ENCODE measurements at regions not wholly inside any gene's neighbourhood (a gene's known extent, or its start where the extent isn't known, plus 50 kb on each side); places are given as distances from the start of the nearest gene placed in this dataset.
"Not testable (repeated sequence)": the region's sequence is repeated elsewhere in the genome, so short reads cannot be mapped to it uniquely, and the experiment has no call there.

DNA sequence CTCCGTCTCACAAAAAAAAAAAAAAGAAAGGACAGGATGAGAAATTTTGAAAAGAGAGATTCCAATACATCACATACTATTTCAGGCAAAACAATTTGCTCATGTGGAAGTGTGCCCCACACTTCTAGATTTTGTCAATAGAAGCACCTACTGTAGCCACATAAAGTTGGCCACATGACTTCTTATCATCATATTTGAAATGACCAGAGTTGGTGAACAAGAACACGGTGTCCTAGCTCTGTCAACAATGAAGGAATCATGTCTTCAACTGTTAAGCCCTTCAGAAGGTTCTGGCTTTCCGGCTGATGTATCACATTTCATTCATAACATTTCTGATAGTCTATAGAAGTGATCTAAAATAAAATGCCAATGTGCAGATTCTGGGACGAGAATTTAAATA is 534.5 kb downstream of the TMEM114 start:
- no peak overlapping the region for H3K4me3 ChIP-seq (replicated peaks; ENCODE audit: low read depth, low read length)
- TF ChIP-seq, protein P1, sequence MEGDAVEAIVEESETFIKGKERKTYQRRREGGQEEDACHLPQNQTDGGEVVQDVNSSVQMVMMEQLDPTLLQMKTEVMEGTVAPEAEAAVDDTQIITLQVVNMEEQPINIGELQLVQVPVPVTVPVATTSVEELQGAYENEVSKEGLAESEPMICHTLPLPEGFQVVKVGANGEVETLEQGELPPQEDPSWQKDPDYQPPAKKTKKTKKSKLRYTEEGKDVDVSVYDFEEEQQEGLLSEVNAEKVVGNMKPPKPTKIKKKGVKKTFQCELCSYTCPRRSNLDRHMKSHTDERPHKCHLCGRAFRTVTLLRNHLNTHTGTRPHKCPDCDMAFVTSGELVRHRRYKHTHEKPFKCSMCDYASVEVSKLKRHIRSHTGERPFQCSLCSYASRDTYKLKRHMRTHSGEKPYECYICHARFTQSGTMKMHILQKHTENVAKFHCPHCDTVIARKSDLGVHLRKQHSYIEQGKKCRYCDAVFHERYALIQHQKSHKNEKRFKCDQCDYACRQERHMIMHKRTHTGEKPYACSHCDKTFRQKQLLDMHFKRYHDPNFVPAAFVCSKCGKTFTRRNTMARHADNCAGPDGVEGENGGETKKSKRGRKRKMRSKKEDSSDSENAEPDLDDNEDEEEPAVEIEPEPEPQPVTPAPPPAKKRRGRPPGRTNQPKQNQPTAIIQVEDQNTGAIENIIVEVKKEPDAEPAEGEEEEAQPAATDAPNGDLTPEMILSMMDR (IDR thresholded peaks at IDR 0.05; ENCODE audit: low read length, missing control alignments): no peak
- no peak for DNase-seq (ENCODE audit: low read depth)

DNA sequence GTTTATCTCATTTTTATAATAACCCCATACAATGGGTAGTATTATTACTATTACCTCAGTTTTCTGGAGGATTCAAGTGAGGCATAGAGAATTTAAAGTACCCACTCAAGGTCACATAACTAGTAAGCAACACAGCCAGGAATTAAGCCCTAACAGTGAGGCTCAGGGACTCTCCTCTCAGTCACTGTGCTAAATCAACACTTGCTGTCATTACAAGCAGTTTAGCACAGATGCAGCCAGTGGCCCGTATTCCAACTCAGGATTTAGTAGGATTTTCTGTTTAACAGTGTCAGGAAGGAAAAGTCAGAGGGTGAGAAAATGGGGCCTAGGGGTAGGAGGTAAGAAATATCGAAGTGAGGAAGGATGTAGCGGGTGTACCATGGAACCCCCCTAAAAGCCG is 536.9 kb downstream of the TMEM114 start:
- TF ChIP-seq, protein P1 (IDR thresholded peaks at IDR 0.05; ENCODE audit: low read length, missing control alignments): no peak
- DNase-seq (ENCODE audit: low read depth): no peak
- no peak overlapping the region for H3K4me3 ChIP-seq (replicated peaks; ENCODE audit: low read depth, low read length)

DNA sequence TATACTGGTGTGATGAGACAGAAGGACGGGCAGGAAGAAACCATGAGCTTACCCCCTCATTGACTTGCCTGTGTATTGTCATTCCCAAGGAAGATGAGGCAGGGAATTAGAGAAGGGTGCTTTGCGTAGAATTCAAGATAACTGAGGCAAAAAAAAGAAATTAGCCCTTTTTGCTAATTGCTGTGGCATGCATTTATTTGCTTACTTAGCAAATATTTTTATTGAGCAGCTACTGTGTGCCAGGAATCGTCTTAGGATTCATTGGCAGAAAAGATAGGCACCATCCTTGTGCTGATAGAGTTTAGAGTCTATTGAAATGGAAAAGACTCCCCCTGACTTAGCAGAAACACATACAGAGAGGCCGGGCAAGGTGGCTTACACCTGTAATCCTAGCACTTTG is 541.9 kb downstream of the TMEM114 start:
- H3K4me3 ChIP-seq (replicated peaks; ENCODE audit: low read depth, low read length): no peak overlapping the region
- TF ChIP-seq, protein P1 (IDR thresholded peaks at IDR 0.05; ENCODE audit: low read length, missing control alignments): no peak
- no peak for DNase-seq (ENCODE audit: low read depth)

DNA sequence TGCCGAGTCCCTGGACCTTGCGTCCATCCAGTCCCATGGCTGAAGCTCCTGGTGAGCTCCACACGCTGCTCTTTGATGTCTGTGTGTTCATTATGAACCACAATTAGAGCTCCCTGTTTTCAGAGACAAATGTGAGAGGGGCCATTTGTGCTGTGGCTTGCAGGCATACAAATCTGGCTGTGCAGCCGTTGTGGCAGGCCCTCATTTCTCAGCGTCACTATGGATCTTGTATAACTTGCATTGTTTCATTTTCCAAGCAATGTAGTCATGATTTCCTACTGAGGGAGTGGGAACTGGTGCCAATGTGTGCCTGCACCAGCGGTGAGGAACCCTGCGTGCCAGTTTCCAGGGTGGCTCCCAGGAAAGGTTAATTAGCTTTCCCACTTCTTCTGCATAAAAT is 542.6 kb downstream of the TMEM114 start:
- no peak overlapping the region for H3K4me3 ChIP-seq (replicated peaks; ENCODE audit: low read depth, low read length)
- TF ChIP-seq, protein P1 (IDR thresholded peaks at IDR 0.05; ENCODE audit: low read length, missing control alignments): no peak
- no peak for DNase-seq (ENCODE audit: low read depth)

DNA sequence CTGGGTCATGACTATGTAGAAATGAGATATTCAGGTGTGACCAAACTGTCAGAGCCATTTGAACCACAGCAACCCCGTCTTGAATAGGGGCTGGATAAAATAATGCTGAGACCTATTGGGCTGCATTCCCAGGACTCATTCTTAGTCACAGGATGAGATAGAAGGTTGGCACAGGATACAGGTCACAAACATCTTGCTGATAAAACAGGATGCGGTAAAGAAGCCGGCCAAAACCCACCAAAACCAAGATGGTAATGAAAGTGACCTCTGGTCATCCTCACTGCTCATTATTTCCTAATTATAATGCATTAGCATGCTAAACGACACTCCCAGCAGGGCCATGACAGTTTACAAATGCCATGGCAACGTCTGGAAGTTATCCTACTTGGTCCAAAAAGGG is 545.5 kb downstream of the TMEM114 start:
- no peak overlapping the region for H3K4me3 ChIP-seq (replicated peaks; ENCODE audit: low read depth, low read length)
- TF ChIP-seq, protein P1 (IDR thresholded peaks at IDR 0.05; ENCODE audit: low read length, missing control alignments): no peak
- no peak for DNase-seq (ENCODE audit: low read depth)

DNA sequence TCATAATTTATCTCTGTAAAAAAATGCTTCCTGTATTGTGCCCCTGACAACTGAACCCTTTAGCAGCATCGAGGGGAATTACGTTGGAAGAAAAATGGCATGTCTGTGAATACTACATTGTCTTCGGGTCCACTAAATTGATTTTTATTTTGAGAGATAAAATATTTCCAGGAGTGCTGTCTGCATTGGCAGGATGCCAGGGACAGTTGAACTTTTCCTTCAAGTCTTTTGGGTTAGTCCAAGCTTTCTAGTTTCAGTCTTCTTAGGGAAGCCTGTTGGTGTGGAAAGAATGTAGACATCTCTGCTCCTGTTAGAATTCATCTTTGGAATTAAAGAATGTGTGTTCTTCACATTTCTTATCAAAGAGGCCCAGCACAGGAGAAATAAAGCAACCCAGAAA is 557.9 kb downstream of the TMEM114 start:
- DNase-seq (ENCODE audit: low read depth): no peak
- no peak overlapping the region for H3K4me3 ChIP-seq (replicated peaks; ENCODE audit: low read depth, low read length)
- TF ChIP-seq, protein P1 (IDR thresholded peaks at IDR 0.05; ENCODE audit: low read length, missing control alignments): no peak

DNA sequence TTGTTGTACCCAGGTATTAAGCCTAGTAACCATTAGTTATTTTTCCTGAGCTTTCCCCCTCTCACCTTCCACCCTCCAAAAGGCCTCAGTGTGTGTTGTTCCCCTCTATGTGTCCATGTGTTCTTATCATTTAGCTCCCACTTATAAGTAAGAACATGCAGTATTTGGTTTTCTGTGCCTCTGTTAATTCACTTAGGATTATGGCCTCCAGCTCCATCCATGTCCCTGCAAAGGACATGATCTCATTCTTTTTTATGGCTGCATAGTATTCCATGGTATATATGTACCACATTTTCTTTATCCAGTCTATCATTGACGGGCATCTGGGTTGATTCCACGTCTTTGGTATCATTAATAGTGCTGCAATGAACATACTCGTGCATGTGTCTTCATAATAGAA is 560.3 kb downstream of the TMEM114 start:
- H3K4me3 ChIP-seq (replicated peaks; ENCODE audit: low read depth, low read length); DNase-seq (ENCODE audit: low read depth): not testable (repeated sequence)

DNA sequence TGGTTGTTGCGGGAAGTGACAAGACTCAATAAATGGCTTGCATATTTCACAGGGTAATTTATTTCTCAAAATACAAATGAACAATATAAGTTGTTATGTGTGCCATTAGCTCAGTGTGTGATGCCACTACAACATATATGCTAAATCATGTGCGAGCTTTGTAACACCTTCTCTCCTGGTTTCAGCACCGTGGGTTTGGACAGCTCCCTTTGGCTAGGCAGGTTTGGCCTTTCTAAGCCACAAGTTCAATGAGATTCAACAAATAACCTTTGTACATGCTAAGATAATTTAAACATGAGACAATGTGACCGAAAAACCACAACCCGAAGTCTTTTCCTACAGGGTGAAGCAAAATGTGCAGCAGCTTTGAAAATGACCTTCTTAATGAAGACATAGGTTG is 563.9 kb downstream of the TMEM114 start:
- H3K4me3 ChIP-seq (replicated peaks; ENCODE audit: low read depth, low read length): no peak overlapping the region

More for the DNA sequence above, 563.9 kb downstream of the TMEM114 start:
- no peak for DNase-seq (ENCODE audit: low read depth)
- TF ChIP-seq, protein P1 (IDR thresholded peaks at IDR 0.05; ENCODE audit: low read length, missing control alignments): no peak

All from fibroblast of pulmonary artery (primary cell).